HG03442 (cell line): ENCODE measurements at regions not wholly inside any gene's neighbourhood (a gene's known extent, or its start where the extent isn't known, plus 50 kb on each side); places are given as distances from the start of the nearest gene placed in this dataset.
"Not testable (repeated sequence)": the region's sequence is repeated elsewhere in the genome, so short reads cannot be mapped to it uniquely, and the experiment has no call there.

Experiments
- ATAC-seq: cut with Tn5 transposase; IDR thresholded peaks from one replicate; pipeline ENCODE4 v1.9.1; 2021; ENCODE audit warnings: mild to moderate bottlenecking, moderate library complexity; ENCODE audit not compliant: unreplicated experiment

DNA sequence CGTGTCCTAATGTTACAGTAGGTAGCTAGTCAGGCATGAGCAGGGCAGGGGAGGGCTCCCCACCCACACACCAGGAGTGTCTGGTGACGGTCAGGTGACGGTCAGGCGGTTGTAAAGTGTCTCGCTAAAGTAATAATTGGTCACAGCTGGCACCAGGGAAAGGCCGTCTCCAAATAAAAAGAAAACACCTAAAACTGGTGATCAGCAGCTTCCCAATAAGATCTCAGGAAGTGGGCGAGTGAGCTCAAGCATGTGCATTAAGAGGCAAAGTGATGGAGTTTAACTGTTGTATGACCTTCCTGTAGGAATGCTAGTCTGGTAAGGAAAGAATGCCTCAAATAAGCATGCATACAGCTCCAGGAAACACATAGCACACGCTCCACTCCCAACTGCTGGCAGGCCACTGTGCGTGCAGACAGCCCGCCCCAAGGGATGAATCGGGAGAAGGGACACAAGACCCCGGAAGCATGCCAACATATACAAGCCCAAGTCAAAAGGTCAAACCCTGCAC, 177.1 kb downstream of the RNF144A start:
- ATAC-seq = no peak

DNA sequence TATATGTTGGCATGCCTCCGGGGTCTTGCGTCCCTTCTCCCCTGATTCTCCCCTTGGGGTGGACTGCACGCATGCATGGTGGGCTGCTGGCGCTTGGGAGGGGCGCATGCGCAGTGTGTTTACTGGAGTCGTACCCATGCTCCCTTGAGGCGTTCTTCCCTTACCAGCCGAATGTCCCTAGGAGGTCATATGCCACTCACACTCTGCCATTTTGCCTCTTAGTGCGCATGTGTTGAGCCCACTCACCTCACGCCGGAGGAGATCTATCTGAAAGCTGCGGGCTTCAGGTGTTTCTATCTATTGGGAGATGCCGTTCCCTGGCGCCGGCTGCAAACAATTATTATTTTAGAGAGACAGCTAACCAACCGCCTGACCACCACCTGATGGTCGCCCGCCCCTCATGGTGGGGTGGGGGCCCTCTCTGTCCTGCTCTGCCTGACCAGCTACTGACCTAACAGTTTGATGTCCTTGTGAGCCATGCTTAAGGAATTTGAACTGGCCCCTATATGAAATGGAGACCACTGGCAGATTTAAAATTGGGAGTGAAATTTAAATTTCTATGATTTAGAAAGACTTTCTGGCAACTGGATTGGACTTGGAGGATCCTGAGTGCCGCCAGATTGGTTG, 179.6 kb downstream of the RNF144A start:
- no peak for ATAC-seq

DNA sequence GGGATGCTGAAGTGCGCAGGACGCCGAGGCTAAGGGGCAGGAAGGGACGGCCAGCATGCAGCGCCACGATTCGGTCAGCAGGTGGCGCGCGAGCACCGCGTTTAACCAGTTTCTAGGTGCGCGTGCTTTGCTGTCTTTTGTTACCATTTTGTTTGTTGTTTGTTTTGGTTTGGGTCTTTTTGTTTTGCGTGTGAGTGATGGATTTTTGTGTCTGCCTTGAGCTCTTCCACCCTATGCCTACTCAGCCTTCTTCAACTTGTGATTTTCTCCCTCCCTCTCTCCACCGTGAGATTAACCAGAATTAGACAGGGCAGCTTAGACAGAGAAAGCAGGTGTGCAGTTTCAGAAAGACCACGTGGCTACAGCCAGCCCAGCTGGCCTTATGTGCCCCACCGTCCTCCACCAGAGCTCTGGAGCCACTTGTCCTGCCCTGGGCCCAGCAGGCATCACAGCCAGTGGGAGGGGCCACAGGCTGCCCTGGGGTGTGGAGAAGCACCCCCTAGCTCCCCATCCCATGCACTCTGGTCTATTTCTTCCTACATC, 180.2 kb downstream of the RNF144A start:
- peak; percentile 88 for ATAC-seq

DNA sequence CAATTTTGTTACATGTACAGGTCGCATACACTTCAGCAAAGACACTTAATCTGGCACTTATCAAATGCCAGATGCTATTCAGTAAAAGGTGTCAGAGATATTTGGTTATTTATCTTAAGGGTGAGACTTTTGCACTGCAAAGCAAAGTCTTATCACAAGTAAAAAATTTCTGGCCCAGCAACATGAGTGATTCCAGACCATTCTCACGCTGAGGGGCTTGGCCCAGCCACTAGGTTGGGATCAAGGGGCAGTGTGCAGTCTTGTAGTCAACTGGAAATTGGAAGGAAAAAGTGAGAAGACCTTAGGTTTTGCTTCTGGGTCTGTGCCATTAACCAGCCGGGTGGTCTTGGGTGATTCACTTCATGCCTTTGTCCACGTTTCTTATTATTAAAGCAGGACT, 181.6 kb downstream of the RNF144A start:
- no peak for ATAC-seq

DNA sequence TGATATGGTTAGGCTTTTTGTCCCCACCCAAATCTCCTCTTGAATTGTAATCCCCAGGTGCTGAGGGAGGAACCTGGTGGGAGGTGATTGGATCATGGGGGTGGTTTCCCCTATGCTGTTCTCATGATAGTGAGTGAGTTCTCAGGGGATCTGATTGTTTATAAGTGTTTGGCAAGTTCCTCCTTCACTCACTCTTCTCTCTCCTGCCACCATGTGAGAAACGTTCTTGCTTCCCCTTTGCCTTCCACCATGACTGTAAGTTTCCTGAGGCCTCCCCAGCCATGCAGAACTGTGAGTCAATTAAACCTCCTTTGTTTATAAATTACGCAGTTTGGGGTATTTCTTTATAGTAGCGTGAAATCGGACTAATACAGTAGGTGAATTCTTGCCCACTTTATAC, 182.5 kb downstream of the RNF144A start:
- ATAC-seq = not testable (repeated sequence)

DNA sequence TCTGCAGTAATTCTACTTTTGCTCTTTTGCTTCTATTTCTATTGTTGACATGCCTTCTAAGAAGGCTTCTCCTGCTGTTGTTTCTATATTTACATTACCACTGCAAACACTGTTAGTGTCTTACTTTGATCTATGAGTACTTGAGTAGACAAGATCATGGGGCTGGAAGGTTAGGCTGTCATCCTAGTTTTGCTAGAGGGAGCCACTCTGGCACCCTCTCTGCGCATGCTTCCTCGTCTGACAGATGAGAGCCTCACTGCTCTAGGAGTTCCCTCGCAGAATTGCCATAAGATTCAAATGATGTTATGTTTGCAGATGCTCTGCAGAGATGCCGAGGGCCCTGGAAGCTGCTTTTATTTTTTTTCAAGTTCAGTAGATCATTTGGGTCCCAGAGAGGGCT, 185.6 kb downstream of the RNF144A start:
- ATAC-seq = no peak

DNA sequence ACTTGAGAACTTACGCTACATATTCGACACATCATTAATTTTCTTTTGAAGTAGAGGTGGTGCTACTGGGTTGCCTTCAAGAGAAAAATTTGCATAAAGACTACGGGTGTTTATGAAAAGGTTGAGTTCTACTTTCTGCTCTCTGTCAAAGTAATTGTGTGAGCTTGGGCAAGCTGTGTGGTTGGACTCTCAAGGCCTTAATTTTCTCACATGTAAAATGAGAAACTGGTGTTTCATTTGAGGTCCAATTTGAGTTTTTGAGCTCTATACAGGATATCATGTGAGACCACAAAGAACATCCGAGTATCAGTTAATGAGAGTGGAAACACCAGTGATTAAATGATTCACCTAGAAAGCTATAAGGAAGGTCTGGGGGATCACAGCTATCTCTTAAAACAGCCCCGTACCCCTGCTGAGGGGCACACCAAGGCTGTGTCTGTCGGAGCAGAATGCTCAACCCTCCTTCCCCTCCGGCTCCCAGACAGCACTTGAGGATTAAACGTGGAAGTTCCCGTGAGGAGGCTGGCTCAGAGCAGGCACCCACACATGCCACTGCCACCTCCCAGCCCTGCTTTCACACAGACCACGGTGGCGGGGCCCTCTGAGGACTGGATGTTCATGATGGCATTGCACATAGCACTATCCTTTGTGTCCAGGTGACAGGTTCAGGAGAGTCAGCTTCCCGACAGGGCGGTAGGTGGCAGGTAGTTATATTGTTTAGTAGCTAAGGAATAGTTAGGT, 191.8 kb downstream of the RNF144A start:
- no peak for ATAC-seq

DNA sequence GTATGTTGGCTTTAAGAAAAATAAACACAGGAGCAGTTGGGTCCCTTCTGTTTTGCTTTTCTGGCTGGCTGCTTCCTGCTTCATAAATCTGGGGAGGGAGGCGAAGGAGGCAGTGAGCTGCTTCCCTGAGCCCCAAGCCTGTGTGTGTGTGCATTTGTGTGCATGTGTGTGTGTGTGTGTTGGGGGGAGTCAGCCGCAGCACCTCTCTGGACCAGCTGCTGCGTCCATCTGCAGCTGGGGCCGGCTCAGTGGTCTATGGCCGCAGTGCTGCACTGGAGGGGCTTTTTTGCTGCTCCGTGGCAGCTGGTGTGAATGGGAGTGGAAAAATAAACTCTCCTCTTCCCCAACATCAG, 192.3 kb downstream of the RNF144A start:
- ATAC-seq = no peak

DNA sequence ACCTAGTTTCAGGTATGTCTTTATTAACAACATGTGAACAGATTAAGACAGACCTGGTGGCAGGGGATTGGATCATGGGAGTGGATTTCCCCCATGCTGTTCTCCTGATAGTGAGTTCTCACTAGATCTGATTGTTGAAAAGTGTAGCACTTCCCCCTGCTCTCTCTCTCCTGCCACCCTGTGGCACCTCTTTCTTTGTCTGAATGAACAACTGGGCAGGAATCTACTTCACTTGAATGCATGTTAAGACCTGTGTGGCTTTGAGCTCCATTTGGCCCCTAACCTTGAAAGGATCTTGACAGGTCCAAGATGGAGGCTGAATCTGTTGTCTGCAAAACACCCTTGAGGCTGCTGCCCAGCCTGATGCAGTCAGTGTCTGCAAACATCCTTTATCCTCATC, 194.4 kb downstream of the RNF144A start:
- ATAC-seq = no peak

DNA sequence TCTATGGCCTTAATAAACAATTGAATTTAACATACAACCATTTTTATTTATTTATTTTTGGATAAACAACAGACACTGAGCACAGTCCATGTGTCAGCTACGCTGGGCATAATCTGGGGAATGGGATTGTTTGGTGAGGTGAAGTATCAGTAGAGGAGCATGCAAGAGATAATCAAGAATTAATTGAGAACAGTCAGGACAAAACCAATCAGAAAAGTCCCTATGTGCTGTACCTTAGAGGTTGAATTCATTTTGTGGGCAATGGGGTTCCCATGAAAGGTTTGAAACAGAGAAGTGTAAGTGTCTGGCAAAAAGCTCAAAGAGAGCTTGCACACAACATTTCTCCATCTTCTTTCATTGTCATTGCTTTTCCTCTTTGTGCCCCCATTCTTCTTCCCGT, 198.2 kb downstream of the RNF144A start:
- no peak for ATAC-seq

DNA sequence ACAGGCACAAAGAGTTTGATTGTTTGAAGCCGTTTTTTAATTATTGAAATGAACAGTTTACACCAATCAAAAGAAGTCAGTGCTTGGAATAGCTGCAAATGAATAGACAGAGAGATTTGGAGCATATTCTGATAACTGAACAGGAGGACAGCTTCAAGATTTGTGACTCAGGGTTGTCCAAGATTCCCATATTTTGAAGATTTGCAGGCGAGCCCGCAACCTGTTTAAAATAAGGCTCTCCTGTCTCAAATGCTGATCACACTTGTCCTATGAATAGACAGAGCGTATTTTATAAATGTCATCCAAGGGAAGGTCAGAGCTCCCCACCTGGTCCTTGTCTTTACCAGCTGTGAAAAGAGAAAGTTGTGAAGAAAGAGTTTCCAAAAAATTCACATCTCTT, 198.7 kb downstream of the RNF144A start:
- ATAC-seq = no peak

DNA sequence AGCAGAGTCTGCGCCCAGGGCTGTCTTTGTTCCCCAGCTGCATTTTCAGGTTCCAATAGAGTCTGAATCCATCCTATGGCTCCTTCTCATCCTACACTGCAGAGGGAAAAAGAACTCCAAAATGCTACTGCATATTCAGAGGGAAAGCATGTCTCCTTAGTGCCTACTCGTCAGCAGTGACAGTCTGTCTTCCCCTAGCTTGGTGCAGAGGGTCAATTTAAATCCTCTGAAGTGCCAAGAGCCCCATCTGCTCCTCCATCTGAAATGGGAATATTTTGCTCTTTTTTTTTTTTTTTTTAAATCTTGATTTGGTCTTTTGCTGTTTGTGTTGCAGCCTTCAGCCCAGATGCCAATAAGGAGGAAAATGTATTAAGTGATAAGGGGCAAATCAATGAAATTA, 199.3 kb downstream of the RNF144A start:
- no peak for ATAC-seq

DNA sequence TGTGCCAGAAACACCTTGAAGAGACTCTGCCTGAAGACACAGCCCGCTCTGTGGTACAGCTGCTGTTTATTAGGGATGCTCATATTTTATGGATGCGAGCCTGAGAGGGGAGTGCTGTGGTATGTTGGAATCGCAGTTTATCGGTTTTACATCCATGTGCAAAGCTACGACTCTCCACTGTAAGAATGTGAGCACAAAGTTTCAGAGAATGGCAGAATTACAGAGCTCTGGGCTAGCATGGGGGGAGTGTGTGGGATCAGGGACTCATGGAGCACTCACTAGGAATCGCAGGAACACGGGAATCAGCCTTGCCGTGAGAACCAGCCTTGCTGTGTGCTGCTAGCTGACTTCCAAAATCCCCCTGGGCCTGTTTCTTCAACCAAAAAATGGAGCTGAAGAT, 199.9 kb downstream of the RNF144A start:
- ATAC-seq = no peak

DNA sequence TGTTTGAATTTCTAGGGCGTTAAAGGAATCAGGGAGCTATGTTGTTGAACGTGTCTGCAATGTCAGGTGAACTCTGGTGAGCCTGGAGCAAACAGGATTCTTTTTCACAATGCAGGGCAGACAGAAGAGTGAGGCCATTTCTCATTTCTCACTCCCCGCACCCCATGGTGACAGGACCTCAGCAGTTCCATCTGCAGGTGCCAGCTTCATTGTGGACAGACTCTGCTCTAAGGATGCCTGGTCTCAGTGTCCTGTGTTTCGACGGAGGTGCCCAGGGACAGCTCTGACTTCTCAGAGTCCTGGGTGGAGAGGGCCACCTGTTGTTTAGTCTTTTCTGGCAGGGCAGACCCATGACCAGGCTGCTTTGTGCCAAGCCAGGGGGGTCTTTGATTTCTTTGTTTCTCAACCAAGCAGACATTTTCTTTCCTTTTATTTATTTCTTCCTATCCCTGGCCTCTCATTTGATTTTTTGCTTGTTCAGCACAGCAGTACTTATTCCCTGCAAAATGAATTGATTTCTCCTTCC, 201.5 kb downstream of the RNF144A start:
- ATAC-seq = no peak

DNA sequence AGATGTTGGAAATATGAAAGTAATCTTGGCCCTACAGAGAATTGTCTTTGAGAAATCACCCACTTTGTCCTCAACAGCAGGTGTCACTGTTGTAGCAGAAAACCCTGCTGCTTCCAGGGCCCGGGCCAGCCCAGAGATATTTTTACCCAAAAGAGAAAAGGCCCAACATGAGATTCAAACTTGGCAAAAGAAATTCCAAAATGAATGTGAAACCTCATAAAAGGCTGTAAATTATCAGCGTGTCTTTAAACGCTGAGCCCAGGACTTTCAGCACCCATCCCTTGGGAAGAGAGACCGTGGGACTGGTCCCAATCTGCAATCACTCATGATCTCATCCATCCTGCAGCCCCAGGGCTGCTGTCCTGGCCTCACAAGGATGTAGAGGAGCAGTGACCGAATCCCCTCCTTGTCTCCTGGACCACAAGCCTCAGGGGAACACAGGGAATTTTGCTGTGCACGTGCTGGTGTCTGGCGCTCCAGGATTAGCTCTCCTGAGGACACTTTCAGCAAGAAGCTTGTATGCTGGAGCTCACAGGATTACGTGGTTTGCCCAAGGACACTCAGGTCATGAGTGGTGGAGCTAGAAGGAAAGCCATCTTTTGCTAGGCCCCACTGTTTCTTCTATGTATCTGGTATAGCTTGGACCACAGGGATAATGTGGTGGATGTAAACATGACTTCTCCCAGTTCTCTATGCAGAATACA, 202.1 kb downstream of the RNF144A start:
- no peak for ATAC-seq

DNA sequence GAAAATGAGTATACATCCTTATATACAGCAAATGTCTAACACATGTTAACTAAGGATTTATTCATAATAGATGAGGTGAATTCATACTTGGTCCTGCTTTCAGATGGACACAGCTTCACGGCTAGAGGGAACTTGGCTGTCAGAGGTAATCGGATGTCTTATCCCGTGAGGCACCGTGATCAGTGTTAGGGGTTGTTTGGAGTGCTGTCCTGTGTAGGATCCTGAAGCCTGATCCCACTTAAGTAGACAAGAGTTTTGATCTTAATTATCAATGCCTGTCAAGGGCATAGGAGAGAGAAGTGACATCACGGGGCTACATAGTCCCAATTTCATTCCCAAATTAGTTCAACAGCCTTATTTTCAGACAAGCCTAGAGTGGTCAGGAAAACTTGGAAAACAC, 204.6 kb downstream of the RNF144A start:
- no peak for ATAC-seq

DNA sequence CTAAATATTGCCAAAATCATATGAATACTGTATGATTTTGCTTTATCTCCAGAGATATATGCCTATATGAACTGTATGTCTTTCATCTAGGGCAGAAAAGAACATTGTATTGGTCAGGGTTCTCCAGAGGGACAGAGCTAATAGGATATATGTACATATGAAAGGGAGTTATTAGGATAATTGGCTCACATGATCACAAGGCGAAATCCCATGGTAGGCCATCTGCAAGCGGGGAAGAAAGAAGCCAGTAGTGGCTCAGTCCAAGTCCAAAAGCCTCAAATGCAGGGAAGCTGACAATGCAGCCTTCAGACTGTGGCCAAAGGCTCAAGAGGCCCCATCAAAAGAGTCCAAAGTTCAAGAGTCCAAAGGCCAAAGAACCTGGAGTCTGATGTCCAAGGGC, 209.9 kb downstream of the RNF144A start:
- no peak for ATAC-seq

DNA sequence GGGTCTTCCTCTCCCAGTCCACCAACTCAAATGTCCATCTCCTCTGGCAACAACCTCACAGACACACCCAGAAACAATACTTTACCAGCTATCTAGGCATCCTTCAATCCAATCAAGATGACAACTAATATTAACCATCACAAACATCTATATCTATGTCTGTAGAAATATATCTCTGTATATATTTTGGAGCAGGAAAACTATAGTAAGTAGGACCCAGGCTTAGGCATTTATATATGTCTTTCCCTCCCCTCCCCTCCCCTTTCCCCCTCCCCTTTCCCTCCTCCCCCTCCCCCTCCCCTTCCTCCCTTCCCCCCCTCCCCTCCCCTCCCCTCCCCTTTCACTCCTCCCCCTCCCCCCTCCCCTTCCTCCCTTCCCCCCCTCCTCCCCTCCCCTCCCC, 210.5 kb downstream of the RNF144A start:
- no peak for ATAC-seq

DNA sequence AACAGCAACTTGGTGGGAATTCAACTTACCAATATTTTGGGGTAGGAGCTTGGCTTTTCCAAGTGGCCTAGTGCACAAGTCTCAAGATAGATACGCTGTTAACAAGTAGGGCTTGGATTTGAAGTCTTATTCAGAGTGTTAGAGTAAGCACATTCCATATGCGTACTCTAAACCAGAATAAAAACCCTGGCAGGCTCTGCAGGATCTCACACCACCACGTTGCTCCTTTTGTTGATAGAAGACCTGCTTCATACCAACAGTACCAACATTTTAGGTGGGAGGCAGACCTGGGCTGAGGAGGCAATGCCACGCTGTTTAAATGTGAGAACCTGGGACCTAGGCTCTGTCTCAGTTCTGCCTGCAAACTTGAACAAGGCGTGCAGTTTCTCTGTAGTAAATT, 214.0 kb downstream of the RNF144A start:
- ATAC-seq = no peak

DNA sequence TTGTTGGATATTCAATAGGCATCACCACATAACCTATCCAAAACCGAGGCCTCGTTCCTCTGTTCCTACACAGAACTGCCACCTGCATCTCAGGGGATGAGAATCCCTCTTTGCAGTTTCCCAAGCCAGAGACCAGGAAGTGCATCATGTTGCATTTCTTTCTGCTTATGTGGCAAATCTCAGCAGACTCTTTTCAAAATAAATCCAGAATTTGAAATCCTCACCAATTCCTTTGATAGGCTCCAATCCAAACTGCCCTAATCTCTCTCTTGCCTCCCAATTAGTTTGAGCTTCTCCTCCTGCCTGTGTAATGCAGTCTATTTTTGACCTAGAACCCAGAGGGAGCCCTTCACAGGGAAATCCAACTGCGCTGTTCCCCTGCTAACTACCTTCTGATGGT, 215.5 kb downstream of the RNF144A start:
- ATAC-seq = no peak

DNA sequence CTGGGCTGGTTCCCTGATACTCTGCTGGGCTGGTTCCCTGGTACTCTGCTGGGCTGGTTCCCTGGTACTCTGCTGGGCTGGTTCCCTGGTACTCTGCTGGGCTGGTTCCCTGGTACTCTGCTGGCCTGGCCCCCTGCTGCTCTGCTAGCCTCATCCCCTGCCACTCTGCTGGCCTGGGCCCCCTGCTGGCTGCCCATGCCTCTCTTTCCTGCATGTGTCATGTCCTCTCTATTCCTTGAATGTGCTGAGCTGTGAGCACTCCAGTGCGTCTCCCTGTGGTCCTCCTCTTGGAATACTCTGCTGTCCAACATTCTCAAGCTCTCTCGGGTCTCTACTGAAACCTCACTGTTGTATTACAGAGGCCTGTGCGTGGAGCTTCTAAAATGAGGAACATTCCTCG, 216.3 kb downstream of the RNF144A start:
- no peak for ATAC-seq

DNA sequence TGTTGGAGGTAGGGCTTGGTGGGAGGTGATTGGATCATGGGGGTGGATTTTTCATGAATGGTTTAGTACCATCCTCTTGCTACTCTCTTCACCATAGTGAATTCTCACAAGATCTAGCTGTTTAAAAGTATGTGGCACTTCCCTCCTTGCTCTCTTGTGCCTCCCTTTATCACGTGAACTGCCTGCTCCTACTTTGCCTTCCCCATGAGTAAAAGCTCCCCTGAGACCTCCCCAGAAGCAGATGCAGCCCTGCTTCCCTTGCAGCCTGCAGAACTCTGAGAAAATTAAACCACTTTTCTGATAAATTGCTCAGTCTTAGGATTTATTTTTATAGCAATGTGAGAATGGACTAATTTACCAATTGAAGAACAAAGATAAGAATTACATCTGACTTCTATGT, 223.1 kb downstream of the RNF144A start:
- no peak for ATAC-seq
